D721Med (cell line): ENCODE measurements at regions not wholly inside any gene's neighbourhood (a gene's known extent, or its start where the extent isn't known, plus 50 kb on each side); places are given as distances from the start of the nearest gene placed in this dataset.

Source experiments
- DNase-seq: peaks from one replicate; pipeline ENCODE4 v3.0.0; 2011; ENCODE audit warnings: low spot score; ENCODE audit not compliant: insufficient read length
- FAIRE-seq: peaks from 2 replicates; lab custom pipeline; 2011; peaks lifted over from hg19 to GRCh38; lab: Jason Lieb, UNC
- TF ChIP-seq, protein P1 (sequence below): IDR thresholded peaks from 2 replicates; pipeline ENCODE4 v1.5.1; 2012; ENCODE audit warnings: mild to moderate bottlenecking, control low read depth; ENCODE audit not compliant: insufficient read depth; ENCODE audit errors: missing control alignments

DNA sequence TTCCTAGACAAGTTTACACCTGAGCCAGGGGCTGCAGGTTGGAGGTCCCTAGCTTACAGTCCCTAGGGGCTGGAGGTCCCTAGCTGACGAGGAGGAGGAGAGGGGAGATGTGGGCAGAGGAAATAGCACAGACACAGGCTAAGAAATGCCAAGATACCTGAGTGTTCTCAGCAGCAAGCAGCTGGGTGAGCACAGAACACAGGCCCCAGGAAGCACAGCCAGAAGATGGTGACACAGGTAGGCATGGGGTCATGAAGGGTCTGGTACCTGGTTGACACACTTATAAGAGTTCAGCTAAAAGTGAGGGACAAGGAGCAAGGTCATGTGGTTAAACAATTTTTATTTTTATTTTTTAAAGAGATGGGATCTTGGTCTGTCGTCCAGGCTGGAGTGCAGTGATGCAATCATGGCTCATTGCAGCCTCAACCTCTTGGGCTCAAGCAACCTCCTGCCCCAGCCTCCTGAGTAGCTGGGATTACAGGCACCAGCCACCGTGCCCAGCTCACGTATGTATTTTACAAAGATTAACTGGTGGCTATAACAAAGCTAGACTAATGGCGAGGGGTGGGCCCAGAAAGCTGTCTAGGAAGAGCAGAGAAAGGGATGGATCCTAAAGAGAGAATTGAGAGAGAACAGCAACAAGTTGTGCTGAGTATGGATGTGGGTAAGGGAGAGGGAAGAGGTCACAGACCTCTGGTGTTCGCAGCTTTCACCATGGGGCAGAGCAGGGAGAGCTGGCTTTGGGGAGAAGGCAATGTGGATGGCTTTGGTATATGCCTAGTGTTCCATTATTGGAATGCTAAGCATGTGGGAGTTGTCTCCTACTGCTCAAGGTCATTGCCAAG is 140.3 kb upstream of the KLF14 start:
- FAIRE-seq, result no peak
- TF ChIP-seq, protein P1, sequence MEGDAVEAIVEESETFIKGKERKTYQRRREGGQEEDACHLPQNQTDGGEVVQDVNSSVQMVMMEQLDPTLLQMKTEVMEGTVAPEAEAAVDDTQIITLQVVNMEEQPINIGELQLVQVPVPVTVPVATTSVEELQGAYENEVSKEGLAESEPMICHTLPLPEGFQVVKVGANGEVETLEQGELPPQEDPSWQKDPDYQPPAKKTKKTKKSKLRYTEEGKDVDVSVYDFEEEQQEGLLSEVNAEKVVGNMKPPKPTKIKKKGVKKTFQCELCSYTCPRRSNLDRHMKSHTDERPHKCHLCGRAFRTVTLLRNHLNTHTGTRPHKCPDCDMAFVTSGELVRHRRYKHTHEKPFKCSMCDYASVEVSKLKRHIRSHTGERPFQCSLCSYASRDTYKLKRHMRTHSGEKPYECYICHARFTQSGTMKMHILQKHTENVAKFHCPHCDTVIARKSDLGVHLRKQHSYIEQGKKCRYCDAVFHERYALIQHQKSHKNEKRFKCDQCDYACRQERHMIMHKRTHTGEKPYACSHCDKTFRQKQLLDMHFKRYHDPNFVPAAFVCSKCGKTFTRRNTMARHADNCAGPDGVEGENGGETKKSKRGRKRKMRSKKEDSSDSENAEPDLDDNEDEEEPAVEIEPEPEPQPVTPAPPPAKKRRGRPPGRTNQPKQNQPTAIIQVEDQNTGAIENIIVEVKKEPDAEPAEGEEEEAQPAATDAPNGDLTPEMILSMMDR, result no peak
- no peak for DNase-seq

- FAIRE-seq (no peak), DNase-seq (no peak)
- TF ChIP-seq, protein P1, result peak; percentile 53
These were observed 141.3 kb upstream of the KLF14 start for GRCh38 chr7:130875265-130875741.

DNA sequence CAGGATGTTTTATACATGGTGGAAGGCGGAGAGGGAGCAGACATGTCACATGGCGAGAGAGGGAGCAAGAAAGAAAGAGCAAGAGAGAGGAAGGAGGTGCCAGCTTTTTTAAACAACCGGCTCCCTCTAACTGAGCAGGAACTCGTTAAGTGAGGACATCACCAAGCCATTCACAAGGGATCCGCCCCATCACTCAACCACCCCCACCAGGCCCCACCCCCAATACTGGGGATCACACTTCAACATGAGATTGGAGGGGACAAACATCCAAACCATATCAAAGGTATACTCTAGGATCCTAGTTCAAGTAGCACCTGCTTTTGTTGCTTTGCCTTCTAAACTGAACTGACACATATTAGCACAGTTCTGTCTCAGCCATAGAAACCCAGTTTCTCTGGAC is 141.9 kb upstream of the KLF14 start:
- FAIRE-seq (no peak), DNase-seq (no peak)

GRCh38 chr7:130877236-130877990 is 143.4 kb upstream of the KLF14 start:
- no peak for DNase-seq
- TF ChIP-seq, protein P1, result no peak

More for the DNA sequence above, 141.9 kb upstream of the KLF14 start:
- TF ChIP-seq, protein P1, result no peak

DNA sequence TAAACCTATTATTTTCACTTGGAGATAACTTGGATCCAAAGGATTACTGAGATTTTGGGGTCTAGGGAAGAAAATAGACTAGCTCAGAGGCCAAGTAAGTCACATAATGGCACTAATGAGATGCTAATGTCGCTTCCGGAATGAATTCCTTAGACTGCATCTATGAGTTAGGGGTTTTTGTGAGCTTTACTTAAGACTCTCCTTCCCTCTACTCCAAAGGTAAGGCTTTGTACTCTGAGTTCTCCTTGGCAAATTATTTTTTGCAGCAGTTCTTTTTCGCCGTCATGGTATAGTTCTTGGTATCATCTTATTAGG is 143.9 kb upstream of the KLF14 start:
- FAIRE-seq (no peak), DNase-seq (no peak)
- TF ChIP-seq, protein P1, result no peak

More at GRCh38 chr7:130877236-130877990, 143.4 kb upstream of the KLF14 start:
- no peak for FAIRE-seq

DNA sequence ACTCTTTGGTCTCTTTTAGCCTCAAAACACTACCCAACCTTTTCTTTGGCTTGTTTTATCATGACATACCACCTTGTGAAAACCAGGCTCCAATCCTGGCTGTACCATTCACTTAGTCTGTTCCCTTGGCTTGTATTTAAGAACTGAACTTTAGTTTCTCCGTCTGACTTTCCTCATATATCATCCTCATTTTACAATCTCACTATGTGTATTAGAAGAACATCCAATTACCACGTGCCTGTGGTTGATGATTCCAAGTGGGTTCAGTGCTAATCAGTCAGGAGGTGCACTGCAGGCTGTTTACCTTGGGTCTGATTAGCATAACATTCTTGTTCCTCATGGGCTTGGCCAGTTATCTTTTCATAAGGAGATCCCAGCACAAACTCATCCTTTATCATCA is 144.8 kb upstream of the KLF14 start:
- DNase-seq (no peak), FAIRE-seq (no peak)
- TF ChIP-seq, protein P1, result no peak
